IPS-NIHi7 (cell line): ENCODE measurements at regions not wholly inside any gene's neighbourhood (a gene's known extent, or its start where the extent isn't known, plus 50 kb on each side); places are given as distances from the start of the nearest gene placed in this dataset.
"Not testable (repeated sequence)": the region's sequence is repeated elsewhere in the genome, so short reads cannot be mapped to it uniquely, and the experiment has no call there.

Source experiments
- DNase-seq: peaks from one replicate; pipeline ENCODE4 v3.0.0; 2012; ENCODE audit warnings: mixed read lengths; ENCODE audit errors: extremely low spot score

DNA sequence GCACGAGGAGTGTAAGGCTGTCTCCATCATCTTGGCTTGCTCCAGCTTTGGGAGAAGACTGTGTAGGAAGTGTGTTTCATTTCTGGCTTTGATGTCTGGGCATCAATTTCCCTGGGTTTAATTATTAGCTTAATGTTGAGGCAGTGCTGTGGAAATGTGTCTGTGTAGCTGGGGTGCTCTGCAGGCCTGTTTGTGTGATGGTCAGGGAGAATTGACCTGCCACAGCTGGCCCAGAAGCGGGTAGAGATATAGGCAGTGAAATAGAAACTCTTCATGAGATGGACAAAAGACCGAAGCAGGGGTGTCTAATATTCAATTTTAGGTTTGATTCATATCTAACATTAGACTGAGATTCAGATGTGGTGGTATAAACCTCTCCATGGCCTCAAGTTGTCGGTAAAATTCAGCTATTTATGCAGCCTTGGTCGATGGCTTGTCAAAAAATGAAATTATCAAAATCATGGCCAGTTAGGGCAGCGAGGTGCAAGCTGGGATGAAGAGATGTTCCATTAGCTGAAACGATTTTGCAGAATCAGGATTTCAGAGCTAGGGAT is 95.3 kb upstream of the SNX9 start:
- no peak for DNase-seq

DNA sequence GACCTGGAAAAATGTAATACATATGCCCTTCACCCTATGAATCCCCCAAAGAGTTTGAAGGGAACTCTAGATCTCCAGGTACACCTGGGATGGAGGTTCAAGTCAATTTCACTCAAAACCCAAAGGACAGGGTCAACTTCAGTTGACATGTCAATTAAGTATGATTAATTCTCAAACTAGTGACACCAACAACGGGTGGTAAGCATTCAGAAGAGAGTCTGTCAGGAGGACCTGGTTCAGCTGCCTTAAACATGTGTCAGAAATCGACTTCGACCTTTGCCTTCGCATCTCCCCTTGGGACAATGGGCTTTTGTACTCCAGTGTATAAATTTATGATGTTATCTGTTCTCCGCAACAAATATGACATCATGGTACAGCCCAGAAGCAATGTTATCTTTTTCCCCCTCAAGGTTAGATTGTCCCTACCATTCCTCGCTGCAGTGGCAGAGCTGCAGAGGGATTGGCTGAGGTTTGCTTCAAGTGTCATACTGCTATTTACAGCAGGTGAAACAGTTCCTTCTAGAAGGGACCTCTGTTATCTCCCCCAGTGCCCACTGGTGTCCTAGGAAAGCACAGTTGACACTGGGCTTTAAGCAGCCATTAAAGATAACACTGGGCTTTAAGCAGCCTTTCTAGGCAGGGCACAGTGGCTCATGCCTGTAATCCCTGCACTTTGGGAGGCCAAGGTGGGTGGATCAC is 94.7 kb upstream of the SNX9 start:
- no peak for DNase-seq

DNA sequence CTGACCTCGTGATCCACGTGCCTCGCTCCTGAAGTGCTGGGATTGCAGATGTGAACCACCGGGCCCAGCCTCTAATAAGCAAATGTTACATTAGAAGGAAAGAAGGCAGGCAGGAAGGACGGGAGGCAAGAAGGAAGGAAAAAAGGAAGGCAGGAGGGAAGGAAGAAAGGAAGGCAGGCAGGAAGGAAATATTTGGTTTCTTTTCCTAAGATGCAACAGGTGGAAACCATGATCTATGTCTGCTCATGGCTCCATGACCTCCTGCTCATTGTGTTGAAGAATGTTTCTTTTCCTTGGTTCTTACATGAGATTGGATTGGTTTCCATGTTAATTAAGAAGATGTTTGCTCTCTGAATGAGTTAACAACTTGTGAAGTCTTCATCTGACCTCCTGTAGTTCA is 91.8 kb upstream of the SNX9 start:
- DNase-seq, result no peak

DNA sequence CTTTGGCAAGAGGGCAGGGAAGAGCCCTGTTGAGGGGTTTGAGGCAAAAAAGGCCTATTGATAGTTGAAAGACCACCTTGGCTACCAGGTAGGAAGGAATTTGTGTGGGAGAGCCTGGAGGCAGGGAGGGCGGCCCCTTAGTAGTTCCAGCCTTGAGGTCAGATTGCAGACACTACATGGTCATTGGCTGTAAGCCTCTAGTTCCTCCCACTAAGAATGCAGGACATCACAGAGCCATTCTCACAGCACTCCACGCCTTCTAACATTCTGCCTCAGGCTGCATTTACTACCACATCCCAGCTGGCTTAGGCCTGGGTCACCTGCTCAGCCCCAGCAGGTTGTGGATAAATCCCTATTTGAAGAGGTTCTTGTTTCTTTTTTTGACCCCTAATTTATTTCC is 91.0 kb upstream of the SNX9 start:
- peak; percentile 72 for DNase-seq

DNA sequence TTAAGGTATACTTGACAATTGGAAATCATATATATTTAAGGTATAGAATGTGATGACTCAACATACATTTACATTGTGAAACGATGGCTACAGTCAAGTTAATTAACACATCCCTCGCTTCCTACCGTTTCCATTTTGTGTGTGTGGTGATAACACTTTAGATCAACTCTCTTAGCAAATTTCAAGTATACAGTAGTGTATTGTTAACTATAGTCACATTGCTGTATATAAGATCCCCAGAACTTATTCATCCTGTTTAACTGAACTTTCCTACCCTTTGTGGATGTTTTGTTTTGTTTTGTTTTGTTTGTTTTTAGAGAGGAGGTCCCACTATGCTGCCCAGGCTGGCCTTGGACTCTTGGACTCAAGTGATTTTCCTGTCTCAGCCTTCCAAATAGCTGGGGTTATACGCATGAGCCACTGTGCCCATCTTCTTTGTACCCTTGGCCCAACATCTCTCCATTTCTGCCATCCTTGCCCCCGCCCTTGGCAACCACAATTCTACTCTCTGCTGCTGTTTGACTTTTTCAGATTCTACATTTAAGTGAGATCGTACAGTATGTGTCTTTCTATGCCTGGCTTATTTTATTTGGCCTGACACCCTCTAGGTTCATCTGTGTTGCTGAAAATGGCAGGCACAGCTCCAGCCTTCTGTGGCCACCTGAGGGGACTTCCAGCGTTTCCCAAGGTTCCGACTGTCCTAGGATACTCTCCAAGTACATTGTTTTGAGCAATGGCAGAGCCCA is 90.5 kb upstream of the SNX9 start:
- no peak for DNase-seq

DNA sequence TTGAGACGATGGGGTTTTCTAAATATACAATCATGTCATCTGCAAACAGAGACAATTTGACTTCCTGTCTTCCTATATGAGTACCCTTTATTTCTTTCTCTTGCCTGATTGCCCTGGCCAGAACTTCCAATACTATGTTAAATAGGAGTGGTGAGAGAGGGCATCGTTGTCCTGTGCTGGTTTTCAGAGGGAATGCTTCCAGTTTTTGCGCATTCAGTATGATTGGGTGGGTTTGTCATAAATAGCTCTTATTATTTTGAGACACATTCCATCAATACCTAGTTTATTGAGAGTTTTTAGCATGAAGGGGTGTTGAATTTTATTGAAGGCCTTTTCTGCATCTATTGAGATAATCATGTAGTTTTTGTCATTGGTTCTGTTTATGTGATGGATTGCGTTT is 86.5 kb upstream of the SNX9 start:
- DNase-seq, result not testable (repeated sequence)

DNA sequence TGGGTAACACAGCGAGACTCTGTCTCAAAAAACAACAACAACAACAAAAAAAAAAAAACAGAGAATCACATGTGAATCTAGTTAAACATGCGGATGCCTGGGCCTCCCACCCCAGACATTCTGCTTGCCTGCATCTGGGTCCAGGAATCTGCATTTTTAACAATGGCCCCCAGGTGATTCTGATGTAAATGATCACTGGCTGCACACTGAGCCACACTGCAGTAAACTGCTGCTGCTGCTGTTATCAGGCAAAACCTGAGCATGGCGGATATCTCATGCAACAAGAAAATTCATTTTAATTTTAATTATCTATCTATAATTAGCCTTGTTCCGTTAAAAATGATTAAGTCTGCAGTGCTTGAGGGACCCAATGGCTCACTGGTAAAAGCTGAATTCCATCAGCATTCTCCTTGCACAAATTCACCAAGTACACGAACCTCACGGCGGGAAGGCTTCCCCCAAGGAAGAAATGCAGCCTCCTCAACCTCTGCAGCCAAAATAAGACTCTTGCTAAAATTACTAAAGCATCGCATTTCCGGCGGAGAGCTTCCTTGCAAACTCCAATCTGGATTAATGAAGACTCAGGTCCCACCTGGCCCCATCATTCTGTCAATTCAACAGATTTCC is 81.6 kb upstream of the SNX9 start:
- no peak for DNase-seq

DNA sequence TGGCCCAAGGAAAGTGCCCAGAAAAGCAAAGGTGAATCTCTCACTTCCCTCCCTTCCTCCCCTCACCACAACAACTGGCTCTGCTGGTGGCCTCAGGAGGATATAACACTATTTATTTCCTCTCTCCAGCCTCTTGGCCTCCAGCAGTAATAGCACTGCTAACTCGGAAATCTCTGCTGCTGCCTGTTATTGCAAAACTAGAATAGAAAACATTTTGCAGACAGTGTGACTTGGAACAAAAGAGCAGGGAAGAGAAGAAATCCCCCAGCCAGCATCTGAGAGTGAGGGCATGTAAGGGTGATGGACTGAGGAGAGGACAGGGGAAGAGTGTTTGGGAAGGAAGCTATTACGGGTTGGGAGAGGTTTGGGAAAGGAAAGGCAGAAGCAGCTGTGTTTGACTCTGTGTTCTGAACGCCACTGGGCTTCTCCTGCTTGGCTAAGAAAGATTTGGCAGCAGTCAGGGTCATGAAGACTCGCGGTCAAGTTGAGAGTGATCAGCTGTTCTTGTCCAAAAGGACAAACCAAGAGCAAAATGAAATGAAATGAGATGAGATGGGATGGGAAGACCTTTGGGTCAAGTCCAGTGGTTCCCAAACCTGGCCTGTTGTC is 81.0 kb upstream of the SNX9 start:
- peak; percentile 26 for DNase-seq

DNA sequence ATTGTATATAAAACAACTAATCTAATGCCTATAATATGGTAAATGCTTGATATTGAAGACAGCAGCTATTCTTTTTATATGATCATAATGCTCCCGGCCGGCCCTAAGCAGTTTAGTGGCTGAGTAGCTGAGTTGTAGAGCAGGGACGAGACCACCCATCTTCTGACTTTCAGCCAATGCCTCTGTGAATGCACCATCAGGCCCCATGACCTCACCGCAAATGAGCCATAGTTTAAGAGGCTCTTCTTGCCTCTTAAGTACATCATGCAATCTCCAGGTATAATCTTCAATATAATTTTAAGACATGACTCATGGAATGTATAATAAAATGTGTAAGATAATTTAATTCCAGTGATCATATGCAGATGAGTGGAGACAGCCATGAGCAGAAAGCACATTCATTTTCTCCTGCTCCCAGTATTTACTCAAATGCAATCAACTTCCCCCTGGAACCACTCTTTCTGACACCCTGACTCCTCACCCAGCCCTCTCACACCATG is 78.9 kb upstream of the SNX9 start:
- DNase-seq, result no peak

DNA sequence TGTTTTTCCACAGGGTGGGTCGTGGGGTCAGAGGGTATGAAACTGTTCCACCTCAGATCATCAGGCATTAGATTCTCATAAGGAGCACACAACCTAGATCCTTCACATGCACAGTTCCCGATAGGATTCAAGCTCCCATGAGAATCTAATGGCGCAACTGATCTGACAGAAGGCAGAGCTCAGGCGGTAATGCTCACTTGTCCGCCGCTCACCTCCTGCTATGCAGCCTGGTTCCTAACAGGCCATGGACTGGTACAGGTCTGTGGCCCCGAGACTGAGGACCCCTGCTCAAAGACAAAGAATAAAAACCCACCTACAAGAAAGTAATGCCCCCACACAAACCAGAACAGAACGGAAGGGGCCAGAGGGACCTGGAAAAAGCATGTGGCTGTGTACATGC is 76.1 kb upstream of the SNX9 start:
- no peak for DNase-seq

DNA sequence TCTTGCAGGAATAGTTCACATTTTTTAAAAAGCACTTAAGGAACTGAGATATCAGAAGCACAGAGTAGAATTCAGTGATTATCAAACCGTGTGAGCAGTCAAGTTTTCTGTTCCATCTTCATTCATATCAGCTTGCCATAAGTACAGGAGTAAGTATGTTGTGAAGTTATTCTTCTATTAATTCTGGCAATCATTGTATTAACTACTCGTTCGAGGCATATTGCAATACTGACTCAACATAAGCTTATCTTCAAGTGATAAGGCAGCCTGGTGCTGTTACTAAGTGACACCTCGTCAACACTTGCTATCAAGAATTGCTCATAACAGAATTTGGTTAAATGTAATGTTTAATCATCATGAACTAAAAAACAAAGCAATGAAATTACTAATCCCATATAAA is 75.7 kb upstream of the SNX9 start:
- no peak for DNase-seq

DNA sequence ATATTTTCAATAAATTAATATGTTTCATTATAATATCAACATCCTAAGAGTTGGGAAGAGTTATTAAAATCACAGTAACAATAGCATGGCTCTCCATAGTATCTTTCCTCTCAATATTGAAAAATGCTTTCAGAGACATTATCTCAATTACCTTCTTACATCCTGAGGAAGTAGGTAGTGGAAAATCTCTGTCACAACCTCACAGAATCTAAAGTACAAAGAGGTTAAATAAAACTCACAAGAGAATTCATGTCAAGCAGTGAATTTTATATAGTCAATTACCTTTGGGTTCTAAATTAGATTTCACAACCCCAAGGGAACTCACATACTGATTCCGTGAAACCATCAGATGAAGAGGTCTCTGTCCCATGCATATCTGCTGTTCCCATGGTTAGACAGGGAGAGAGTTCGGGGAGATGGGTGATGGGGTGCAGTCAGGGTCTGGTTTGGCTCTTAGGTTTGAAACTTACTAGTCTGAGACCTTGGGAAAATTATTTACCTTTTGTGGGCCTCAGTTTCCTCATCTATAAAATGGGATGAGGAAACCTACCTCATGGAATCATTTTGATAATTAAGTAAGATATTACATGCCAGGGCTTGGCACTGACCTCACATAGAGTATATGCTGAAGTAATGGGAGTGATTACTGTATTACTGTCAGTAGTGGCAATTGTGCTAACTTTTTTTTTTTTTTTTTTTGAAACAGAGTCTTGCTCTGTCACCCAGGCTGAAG is 74.0 kb upstream of the SNX9 start:
- DNase-seq, result no peak

DNA sequence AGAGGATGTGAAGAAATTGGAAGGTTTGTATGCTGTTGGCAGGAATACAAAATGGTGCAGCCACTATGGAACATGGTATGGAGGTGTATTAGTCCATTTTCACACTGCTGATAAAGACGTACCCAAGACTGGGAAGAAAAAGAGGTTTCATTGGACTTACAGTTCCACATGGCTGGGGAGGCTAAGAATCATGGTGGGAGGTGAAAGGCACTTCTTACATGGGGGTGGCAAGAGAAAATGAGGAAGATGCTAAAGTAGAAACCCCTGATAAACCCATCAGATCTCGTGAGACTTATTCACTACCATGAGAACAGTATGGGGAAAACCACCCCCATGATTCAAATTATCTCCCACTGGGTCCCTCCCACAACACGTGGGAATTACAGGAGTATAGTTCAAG is 72.1 kb upstream of the SNX9 start:
- DNase-seq, result not testable (repeated sequence)

DNA sequence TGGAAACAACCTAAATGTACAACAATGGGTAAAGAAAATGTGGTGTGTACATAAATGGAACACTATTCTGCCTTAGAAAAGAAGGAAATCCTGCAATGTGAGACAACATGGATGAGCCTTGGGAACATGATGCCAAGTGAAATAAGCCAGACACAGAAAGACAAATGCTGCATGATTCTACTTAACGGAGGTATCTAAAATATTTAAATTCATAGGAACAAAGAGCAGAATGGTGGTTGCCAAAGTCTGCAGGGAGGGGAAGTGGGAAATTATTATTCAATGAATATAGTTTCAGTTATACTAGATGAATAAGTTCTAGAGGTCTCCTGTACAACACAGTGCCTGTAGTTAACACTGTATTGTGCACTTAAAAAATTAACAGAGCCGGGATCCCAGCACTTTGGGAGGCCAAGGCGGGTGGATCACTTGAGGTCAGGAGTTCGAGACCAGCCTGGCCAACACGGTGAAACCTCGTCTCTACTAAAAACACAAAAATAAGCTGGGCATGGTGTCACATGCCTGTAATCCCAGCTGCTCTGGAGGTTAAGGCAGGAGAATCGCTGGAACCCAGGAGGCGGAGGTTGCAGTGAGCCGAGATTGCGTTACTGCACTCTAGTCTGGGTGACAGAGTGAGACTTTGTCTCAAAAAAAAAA is 71.4 kb upstream of the SNX9 start:
- no peak for DNase-seq

DNA sequence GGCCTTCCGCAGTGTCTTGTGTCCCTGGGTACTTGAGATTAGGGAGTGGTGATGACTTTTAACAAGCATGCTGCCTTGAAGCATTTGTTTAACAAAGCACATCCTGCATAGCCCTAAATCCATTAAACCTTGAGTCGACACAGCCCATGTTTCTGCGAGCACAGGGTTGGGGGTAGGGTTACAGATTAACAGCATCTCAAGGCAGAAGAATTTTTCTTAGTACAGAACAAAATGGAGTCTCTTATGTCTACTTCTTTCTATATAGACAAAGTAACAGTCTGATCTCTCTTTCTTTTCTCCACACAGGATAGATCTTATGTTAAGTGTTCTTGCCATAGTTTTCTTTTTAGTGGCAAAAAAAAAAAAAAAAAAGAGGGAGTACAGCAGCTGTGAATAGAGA is 70.2 kb upstream of the SNX9 start:
- DNase-seq, result not testable (repeated sequence)

DNA sequence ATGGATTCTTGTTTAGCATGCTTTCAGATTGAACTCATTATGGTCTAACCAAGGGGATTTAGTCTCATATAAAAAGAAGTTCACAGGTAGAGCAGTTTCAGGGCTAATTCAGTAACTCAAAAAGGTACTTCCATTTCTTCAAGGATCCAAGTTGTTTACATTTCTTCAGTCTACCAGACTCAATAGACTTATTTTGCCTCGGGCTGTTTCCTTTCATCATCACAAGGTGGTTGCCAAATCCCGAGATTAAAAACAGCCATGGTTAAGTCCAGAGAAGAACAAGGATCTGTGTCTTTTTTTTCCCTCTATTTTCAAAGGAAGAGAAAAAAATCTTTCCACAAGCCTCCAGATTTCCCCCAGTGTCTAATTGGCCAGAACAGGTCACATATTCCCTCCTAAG is 69.8 kb upstream of the SNX9 start:
- DNase-seq, result no peak

DNA sequence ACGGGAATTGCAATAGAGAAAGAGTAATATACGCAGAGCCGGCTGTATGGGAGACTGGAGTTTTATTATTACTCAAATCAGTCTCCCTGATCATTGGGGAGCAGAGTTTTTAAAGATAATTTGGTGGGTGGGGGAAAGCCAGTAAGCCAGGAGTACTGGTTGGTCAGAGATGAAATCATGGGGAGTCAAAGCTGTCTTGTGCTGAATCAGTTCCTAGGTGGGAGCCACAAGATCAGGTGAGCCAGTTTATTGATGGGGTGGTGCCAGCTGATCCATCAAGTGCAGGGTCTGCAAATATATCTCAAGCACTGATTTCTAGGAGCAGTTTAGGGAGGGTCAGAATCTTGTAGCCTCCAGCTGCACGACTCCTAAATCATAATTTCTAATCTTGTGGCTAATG is 69.2 kb upstream of the SNX9 start:
- DNase-seq, result not testable (repeated sequence)

DNA sequence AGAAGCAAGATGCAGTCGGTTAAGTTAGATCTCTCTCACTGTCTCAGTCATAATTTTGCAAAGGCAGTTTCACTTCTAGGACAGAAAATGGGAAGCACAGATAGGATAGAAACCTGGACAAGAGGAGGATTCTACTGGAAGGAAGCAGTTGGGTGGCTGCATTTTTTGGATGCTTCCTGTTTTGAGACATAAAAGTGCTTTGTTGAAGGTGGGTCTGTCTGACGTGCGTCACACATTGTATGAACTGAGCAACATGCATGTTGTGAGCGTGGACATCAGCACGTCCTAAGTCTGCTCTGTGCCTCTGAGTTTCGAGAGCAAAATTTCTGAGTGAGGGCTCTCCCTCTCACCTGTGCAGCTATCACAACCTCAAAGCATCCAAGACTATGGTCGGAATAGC is 68.7 kb upstream of the SNX9 start:
- DNase-seq, result no peak

DNA sequence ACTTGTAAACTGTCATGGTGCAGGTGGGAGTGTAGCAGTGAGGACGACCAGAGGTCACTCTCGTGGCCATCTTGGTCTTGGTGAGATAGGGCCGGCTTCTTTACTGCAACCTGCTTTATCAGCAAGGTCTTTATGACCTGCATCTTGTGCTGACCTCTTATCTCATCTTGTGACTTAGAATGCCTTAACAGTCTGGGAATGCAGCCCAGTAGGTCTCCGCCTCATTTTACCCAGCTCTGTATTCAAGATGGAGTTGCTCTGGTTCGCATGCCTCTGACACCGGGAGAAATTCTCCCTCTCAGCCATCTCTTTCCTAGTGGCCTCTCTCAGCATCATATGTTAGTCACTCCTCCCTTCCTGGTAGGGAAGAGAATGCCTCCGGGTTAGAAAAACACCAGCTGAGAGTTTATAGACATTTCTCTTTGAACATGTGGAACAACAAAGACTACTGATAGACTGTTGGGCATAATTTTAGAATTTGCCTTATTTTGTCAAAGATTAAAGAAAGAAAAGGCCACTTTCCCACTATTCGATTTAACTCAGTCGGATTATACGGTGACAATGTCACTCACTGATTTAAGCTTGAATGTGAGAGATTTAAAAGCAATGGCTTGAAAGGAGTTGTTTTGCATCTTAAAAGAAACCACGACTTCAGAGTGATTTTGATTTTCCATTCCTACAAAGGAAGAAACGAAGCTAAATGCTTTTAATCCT is 67.9 kb upstream of the SNX9 start:
- DNase-seq, result no peak

DNA sequence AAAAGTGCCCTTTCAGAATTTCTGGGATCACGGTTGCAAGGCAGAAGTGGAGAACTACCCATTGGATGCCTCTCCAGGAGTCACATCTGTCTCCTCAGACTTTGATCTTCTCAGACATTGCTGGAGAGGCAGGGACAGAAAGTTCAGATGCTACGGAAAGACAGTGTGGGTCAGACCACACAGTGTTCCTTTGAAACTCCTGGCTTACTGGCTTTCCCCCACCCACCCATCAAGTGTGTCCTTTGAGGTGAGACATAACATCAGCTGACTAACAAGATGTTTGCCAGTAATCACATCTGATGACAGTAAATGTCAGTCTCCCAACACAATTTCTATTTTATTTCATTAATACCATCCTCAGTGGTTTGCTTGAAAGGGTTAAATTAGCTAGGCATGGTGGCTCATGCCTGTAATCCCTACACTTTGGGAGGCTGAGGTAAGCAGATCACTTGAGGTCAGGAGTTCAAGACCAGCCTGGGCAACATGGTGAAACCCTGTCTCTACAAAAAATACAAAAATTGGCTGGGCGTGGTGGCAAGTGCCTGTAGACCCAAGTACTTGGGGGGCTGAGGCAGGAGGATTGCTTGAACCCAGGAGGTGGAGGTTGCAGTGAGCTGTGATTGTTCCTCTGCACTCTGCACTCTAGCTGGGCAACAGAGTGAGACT is 67.2 kb upstream of the SNX9 start:
- no peak for DNase-seq
